Keratinocyte (primary cell): ENCODE measurements at regions not wholly inside any gene's neighbourhood (a gene's known extent, or its start where the extent isn't known, plus 50 kb on each side); places are given as distances from the start of the nearest gene placed in this dataset.

Experiments
- CTCF ChIP-seq, 3 experiments: IDR thresholded peaks in 1 of 3; conservative IDR thresholded peaks in 1 of 3; optimal IDR thresholded peaks in 1 of 3; 2 replicates in 2 of 3; 3 replicates in 1 of 3; pipeline versions ENCODE3 to v1.5.1; 2011; ENCODE audit warnings: low read length in 3 of 3, mild to moderate bottlenecking in 3 of 3, moderate library complexity in 2 of 3, control low read depth in 1 of 3, inconsistent platforms in 1 of 3; ENCODE audit not compliant: insufficient read depth in 2 of 3; ENCODE audit errors: extremely low read depth in 1 of 3
- EZH2 ChIP-seq: IDR thresholded peaks from one replicate; pipeline ENCODE4 v1.6.1; 2012; ENCODE audit warnings: inconsistent platforms, mild to moderate bottlenecking, low read length, moderate library complexity

- TF ChIP-seq CTCF (optimal IDR thresholded peaks at IDR 0.05 in 1 of 3, IDR thresholded peaks at IDR 0.05 in 1 of 3, conservative IDR thresholded peaks at IDR 0.05 in 1 of 3; ENCODE audit: extremely low read depth in 1 of 3, insufficient read depth in 2 of 3, low read length in 3 of 3) (no peak), EZH2 (no peak)
These were observed 1100.0 kb upstream of the SLIT2 start for GRCh38 chr4:19151684-19152083.
